ENCODE measurements at regions not wholly inside any gene's neighbourhood (a gene's known extent, or its start where the extent isn't known, plus 50 kb on each side); places are given as distances from the start of the nearest gene placed in this dataset.
A peak's percentile ranks its signal among the peaks of the same experiment; 100 is the strongest.

DNA sequence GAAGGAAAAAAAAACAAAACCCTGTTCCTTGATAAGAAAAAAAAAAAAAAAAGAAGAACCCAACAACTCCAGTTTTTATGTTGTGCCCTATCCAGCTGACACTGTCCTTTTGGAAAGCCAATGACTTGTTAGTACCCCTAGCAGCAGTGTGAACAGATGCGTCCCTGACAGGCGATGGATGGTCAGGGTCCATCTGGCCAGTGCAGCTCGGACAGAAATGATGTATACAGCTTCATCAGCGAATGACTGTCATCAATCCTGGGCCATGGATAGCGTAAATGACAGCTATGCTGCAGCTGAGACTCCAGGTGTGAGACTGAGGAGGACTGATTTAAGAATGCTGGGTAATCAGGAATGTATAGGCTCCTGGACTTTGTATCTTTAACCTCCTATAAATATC is 318.8 kb upstream of the FIGN start:
- DNase-seq (no peak), ATAC-seq (no peak)
- intact Hi-C loops (cut with micrococcal nuclease), result loop anchor here (10.0 kb wide), 1 partner anchor 320 kb away; the partner anchor contains the start of gene FIGN

DNA sequence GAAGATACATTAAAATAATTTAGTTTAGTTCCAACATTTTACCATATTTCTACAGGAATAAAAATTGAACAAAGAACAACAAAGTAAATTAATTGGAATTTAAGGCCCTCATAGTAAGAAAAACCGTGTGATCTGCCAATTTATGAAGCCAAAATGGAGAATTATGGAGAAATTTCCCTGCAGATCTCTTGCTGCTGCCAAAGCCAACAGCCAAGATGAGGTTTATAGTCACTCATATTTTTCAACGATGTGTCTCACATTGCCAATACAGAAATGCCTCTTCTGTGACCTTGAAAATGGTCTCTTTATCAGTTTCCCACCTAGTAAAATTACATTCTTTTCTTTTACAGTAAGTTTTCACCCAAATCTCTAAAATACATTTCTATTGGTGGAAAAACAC is 317.2 kb upstream of the FIGN start:
- ATAC-seq (no peak), DNase-seq (no peak)
- intact Hi-C loops (cut with micrococcal nuclease), result loop anchor here (10.0 kb wide), 1 partner anchor 318 kb away; the partner anchor contains the start of gene FIGN

DNA sequence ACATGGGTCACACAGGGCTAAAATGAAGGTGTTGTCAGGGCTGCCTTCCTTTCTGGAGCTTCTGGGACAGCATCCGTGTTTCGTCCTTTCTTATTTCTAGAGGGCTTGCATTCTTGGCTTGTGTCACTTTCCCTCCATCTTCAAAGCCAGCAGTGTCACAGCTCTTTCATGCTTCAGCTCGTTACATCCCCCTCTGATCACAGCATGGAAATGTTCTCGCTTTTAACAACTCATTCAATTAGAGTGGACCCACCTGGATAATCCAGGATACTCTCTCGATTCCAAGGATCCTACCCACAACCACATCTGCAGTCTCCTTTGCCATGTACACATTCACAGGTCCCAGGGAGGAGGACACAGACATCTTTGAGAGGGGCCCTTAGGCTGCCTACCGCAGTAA is 316.2 kb upstream of the FIGN start:
- intact Hi-C loops (cut with micrococcal nuclease), result loop anchor here (10.0 kb wide), 1 partner anchor 317 kb away; the partner anchor contains the start of gene FIGN
- no peak for DNase-seq
- ATAC-seq, result no peak

DNA sequence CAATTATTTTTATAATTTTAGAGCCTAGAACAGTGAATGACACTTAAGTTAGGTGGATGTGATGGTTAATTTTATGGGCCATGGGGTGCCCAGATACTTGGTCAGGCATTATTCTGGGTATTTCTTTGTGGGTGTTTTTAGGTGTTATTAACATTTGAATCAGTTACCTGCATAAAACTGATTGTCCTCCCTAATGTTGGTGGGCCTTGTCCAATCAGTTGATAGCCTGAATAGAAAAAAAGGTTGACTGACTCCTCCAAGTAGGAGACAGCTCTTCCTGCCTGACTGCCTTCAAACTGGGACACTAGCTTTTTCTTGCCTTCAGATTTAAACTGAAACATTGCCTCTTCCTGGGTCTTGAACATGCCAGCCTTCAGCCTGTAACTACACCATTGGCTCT is 312.9 kb upstream of the FIGN start:
- DNase-seq, result no peak
- ATAC-seq, result no peak
- intact Hi-C loops (cut with micrococcal nuclease), result no loop called here

GRCh38 chr2:164046040-164046439 is 310.2 kb upstream of the FIGN start:
- intact Hi-C loops (cut with micrococcal nuclease), result no loop called here

DNA sequence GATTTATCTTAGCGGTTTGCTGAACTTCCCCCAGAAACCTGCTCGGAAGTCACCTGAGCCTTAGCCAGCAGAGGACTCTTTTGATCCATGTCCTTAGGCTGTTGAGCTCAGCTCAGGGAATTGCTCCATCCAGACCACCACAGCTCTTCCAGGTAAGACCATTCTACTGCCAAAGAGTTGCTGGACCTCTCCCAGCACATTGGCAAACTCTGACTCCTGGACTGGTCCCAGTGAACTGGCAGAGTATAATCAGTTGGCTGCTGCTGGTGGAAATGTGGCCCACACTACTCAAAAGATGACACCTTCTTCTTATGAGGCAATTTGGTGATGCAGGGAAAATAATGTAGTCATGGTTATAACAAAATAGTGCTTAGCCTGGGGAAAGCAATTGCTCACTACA is 308.8 kb upstream of the FIGN start:
- intact Hi-C loops (cut with micrococcal nuclease), result no loop called here
- peak; percentile 70 for DNase-seq
- peak; percentile 99 for ATAC-seq

More at GRCh38 chr2:164046040-164046439, 310.2 kb upstream of the FIGN start:
- ATAC-seq (no peak), DNase-seq (no peak)

GRCh38 chr2:164039270-164039669 is 303.5 kb upstream of the FIGN start:
- DNase-seq, result no peak
- no peak for ATAC-seq
- intact Hi-C loops (cut with micrococcal nuclease), result no loop called here

DNA sequence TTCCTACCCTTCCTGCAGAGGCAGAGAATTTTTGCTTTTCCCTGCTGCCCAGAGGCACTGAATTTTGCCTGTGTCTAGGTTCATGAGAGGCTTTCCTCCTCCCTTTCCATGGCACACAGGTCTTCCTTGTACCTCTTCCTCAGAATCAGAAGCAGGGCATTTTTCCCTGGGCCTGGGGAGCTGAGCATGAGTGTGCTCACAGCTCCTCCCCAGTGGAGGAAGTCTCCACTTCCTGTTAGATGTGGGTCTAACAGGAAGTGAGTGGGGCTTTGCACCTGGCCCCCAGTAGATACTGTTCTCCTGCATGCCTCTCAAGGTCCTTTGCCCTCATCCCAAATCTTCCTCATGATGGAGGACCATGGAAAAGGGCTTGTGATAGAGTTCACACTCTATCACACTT is 297.2 kb upstream of the FIGN start:
- intact Hi-C loops (cut with micrococcal nuclease), result no loop called here

DNA sequence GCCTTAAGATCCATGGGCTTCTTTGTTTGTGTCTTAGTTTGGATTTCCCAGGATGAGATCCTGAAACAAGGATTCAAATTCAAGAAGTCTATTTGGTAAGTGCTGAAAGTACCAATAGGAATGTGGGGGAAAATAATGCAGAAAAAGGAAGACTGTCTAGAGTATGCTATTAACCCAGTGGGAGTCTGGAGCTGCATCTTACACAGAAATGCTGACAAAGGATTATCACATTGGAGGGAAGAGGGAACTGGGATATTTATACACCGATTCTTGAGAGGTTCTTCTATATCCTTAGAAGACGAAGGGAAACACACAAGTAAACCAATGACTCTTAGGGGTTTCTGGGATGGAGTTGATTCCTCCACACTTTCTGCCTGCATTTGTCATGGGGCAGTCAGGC is 294.8 kb upstream of the FIGN start:
- ATAC-seq (no peak), DNase-seq (no peak)
- intact Hi-C loops (cut with micrococcal nuclease), result no loop called here

More for the DNA sequence above, 297.2 kb upstream of the FIGN start:
- no peak for DNase-seq
- no peak for ATAC-seq

- no peak for DNase-seq
- ATAC-seq, result no peak
- intact Hi-C loops (cut with micrococcal nuclease), result no loop called here
Measured at GRCh38 chr2:164028814-164029534, 293.2 kb upstream of the FIGN start.

GRCh38 chr2:164024396-164024795 is 288.6 kb upstream of the FIGN start:
- no peak for DNase-seq
- ATAC-seq, result no peak
- intact Hi-C loops (cut with micrococcal nuclease), result no loop called here

GRCh38 chr2:164023896-164024295 is 288.1 kb upstream of the FIGN start:
- DNase-seq, result peak; percentile 77
- intact Hi-C loops (cut with micrococcal nuclease), result no loop called here
- ATAC-seq, result peak; percentile 87

GRCh38 chr2:164015328-164016123 is 279.7 kb upstream of the FIGN start:
- no peak for DNase-seq
- intact Hi-C loops (cut with micrococcal nuclease), result no loop called here
- peak; percentile 74 for ATAC-seq

GRCh38 chr2:164014791-164015190 is 279.0 kb upstream of the FIGN start:
- DNase-seq (no peak), ATAC-seq (no peak)
- intact Hi-C loops (cut with micrococcal nuclease), result no loop called here

DNA sequence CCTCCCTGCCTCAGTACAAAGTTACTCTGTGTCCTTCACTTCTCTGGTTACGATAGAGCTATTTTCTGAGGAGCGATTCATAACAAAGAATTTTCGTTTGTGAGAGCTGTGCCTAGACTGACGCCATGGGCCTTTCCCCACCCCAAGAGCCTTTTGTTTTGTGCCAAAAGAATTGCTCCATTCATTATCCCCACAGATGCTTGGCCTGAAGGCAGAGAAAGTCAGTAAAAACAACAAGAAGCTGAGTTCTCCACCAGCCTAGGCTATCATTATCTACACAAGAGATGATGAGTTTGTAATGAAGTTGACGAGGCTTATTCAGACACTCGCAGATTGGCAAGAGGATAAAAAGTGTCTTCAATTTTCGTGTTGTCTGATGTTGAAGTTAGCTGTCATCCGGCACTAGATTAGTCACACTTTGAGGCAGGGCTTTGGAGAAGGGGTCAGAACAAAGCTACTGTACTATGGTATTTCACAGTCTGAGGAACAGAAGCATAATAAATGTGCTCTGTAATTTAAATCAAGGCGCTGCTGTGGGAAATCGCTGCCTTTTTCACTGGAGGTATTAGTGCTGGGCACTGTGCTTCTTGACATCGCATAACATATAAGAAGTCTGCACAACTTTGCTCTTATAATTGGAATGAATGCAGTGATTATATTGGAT is 278.4 kb upstream of the FIGN start:
- intact Hi-C loops (cut with micrococcal nuclease), result no loop called here
- peak; percentile 91 for ATAC-seq
- no peak for DNase-seq

GRCh38 chr2:164012581-164012980 is 276.8 kb upstream of the FIGN start:
- ATAC-seq, result no peak
- intact Hi-C loops (cut with micrococcal nuclease), result no loop called here
- DNase-seq, result no peak

DNA sequence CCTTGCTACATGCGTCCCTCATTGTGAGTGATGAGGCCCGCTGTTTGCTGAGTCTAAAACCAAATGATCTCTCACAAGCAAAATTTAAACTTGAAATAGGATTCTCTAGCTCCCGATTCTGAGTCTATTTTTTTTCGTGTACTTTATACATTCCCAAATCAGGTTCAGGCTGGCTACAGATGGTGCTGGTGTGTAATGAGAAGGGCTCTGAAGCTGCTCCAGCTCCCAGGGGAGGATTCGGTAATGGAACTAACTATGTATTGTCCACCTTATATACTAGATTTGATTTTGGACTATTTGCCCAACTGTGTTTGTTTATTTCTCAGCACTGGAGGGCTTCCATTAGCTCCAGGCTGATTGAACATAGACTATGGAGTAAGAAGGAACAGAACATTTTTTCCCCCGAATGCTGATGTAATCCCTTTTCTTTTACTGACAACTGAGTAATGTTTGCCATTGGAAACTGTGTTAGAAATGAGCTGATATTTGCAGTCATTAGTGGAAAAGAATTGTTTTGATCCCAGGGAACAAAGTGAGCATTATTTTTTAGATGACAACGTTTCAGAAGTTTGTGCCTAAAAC is 274.0 kb upstream of the FIGN start:
- DNase-seq (no peak), ATAC-seq (peak; percentile 45)
- intact Hi-C loops (cut with micrococcal nuclease), result no loop called here

- DNase-seq, result no peak
- intact Hi-C loops (cut with micrococcal nuclease), result no loop called here
- no peak for ATAC-seq
Measured at GRCh38 chr2:164008752-164009151, 272.9 kb upstream of the FIGN start.

- intact Hi-C loops (cut with micrococcal nuclease), result no loop called here
- DNase-seq, result no peak
- ATAC-seq, result no peak
Measured at GRCh38 chr2:164006704-164007103, 270.9 kb upstream of the FIGN start.

DNA sequence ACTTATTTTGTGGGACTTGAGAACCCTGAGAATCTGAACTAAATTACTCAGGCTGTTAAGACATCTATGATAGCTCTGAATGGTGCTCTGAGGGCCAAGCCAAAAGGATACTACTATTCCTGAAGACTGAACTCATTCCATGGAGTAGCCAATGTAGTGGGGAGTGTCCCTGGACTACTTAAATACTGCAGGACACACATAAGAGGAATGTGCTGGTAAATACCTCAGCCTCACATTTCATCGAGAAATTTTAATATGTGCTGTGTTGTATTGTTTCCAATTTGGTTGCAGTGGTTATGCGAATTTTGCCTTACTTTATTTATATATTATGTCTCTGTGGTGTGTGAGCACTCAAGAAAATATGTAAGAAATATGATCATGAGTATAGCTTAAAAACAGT is 264.4 kb upstream of the FIGN start:
- DNase-seq, result no peak
- intact Hi-C loops (cut with micrococcal nuclease), result no loop called here
- ATAC-seq, result no peak
